SK-N-SH treated with all-trans-retinoic acid at 6 μM for 48 hours (cell line): ENCODE measurements at regions not wholly inside any gene's neighbourhood (a gene's known extent, or its start where the extent isn't known, plus 50 kb on each side); places are given as distances from the start of the nearest gene placed in this dataset.

Experiments used
- ATAC-seq: fragments of 200-7000 bp; cut with Tn5 transposase; 3 replicates; pipeline ENCODE4 v1.9.1; 2020; ENCODE audit warnings: mild to moderate bottlenecking, moderate library complexity
- CREB5 ChIP-seq: fragments of 250-450 bp; sonication (Bioruptor Pico); IDR thresholded peaks from 2 replicates; pipeline ENCODE4 v1.5.1; 2020; ENCODE audit warnings: low read depth, mild to moderate bottlenecking, moderate library complexity
- CSDC2 ChIP-seq: fragments of 250-450 bp; sonication (Bioruptor Pico); IDR thresholded peaks from 2 replicates; pipeline ENCODE4 v1.5.0; 2020; ENCODE audit warnings: mild to moderate bottlenecking, moderate library complexity
- GLIS3 ChIP-seq: fragments of 250-450 bp; sonication (Bioruptor Pico); IDR thresholded peaks from 2 replicates; pipeline ENCODE4 v1.5.0; 2020; ENCODE audit warnings: mild to moderate bottlenecking, moderate library complexity
- ISL1 ChIP-seq: fragments of 250-450 bp; sonication (Bioruptor Pico); IDR thresholded peaks from 2 replicates; pipeline ENCODE4 v2.1.2; 2022; ENCODE audit warnings: mild to moderate bottlenecking, moderate library complexity
- OSR1 ChIP-seq: fragments of 250-450 bp; sonication (Bioruptor Pico); IDR thresholded peaks from 2 replicates; pipeline ENCODE4 v1.8.0; 2022; ENCODE audit warnings: moderate library complexity, mild to moderate bottlenecking, inconsistent platforms
- PATZ1 ChIP-seq: fragments of 250-450 bp; sonication (Bioruptor Pico); IDR thresholded peaks from 2 replicates; pipeline ENCODE4 v1.8.0; 2020; ENCODE audit warnings: mild to moderate bottlenecking, moderate library complexity, borderline replicate concordance
- POU6F1 ChIP-seq: fragments of 250-450 bp; sonication (Bioruptor Pico); IDR thresholded peaks from 2 replicates; pipeline ENCODE4 v1.8.0; 2021; ENCODE audit warnings: low read depth, mild to moderate bottlenecking, moderate library complexity, borderline replicate concordance
- PPARA ChIP-seq: fragments of 250-450 bp; sonication (Bioruptor Pico); IDR thresholded peaks from 2 replicates; pipeline ENCODE4 v1.5.0; 2020; ENCODE audit warnings: mild to moderate bottlenecking, borderline replicate concordance
- RARB ChIP-seq: fragments of 250-450 bp; sonication (Bioruptor Pico); IDR thresholded peaks from 2 replicates; pipeline ENCODE4 v1.8.0; 2021; ENCODE audit warnings: mild to moderate bottlenecking, moderate library complexity
- TCF4 ChIP-seq: fragments of 250-450 bp; sonication (Bioruptor Pico); IDR thresholded peaks from 2 replicates; pipeline ENCODE4 v1.8.0; 2021; ENCODE audit warnings: mild to moderate bottlenecking, moderate library complexity, borderline replicate concordance
- TOX ChIP-seq: fragments of 250-450 bp; sonication (Bioruptor Pico); IDR thresholded peaks from 2 replicates; pipeline ENCODE4 v1.8.0; 2021; ENCODE audit warnings: mild to moderate bottlenecking, moderate library complexity, borderline replicate concordance
- TSHZ2 ChIP-seq: fragments of 250-450 bp; sonication (Bioruptor Pico); IDR thresholded peaks from 2 replicates; pipeline ENCODE4 v1.5.0; 2020; ENCODE audit warnings: mild to moderate bottlenecking, moderate library complexity
- ZFP3 ChIP-seq: fragments of 250-450 bp; sonication (Bioruptor Pico); IDR thresholded peaks from 2 replicates; pipeline ENCODE4 v1.5.0; 2020; ENCODE audit warnings: mild to moderate bottlenecking, moderate library complexity
- ZFP30 ChIP-seq: fragments of 450-650 bp; formaldehyde crosslinking; IDR thresholded peaks from 2 replicates; pipeline ENCODE4 v1.5.0; 2022; ENCODE audit warnings: mild to moderate bottlenecking, moderate library complexity
- ZNF565 ChIP-seq: fragments of 450-650 bp; formaldehyde crosslinking; conservative IDR thresholded peaks from 2 replicates; pipeline ENCODE4 v1.5.0; 2020; ENCODE audit warnings: low read depth, mild to moderate bottlenecking, moderate library complexity
- ZNF70 ChIP-seq: fragments of 450-650 bp; formaldehyde crosslinking; IDR thresholded peaks from 2 replicates; pipeline ENCODE4 v1.5.0; 2020; ENCODE audit warnings: mild to moderate bottlenecking, moderate library complexity
- ZNF8 ChIP-seq: fragments of 450-650 bp; formaldehyde crosslinking; IDR thresholded peaks from 2 replicates; pipeline ENCODE4 v1.5.0; 2020; ENCODE audit warnings: mild to moderate bottlenecking, moderate library complexity

GRCh38 chr18:25732862-25733261 is 357.6 kb downstream of the SS18 start:
- no peak for TF ChIP-seq ZFP30
- TF ChIP-seq, all 23 proteins: peak for 0
- ATAC-seq = no peak

DNA sequence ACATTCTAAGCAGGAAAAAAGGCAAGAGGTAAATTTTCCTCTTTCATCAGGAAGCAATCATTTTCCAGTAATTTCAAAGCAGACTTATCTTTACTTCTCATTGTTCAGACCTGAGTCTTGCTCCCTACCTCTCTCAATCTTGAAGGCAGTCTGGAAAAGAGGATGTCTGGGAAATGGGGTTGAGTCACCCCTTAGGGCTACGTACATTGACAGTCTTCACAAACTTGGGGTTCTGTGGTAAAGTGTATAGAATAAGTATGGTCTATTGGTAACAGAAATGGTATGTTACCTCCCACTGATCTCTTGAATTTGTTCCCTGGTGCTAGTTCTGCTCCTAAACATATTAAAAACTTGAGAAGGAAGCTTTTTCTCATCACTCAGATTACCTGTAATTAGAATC is 361.3 kb downstream of the SS18 start:
- TF ChIP-seq ZFP3 (CRISPR knock-in tag) (no peak), PATZ1 (no peak), RARB (CRISPR knock-in tag) (no peak), ZFP30 (no peak), CSDC2 (CRISPR knock-in tag) (no peak), OSR1 (no peak), TOX (no peak), TCF4 (CRISPR knock-in tag) (no peak), CREB5 (CRISPR knock-in tag) (no peak)
- no peak for ATAC-seq

GRCh38 chr18:25727281-25727985 is 363.0 kb downstream of the SS18 start:
- no peak for TF ChIP-seq GLIS3
- TF ChIP-seq TSHZ2 (CRISPR knock-in tag) = no peak
- TF ChIP-seq ZNF565 (CRISPR knock-in tag) = no peak
- no peak for TF ChIP-seq TCF4 (CRISPR knock-in tag)
- TF ChIP-seq OSR1 = no peak
- TF ChIP-seq ZFP3 (CRISPR knock-in tag) = no peak
- no peak for TF ChIP-seq CSDC2 (CRISPR knock-in tag)
- no peak for TF ChIP-seq ZNF70 (CRISPR knock-in tag)
- ATAC-seq = no peak

GRCh38 chr18:25726298-25726697 is 364.1 kb downstream of the SS18 start:
- TF ChIP-seq POU6F1 (CRISPR knock-in tag) (no peak), TSHZ2 (CRISPR knock-in tag) (no peak), CREB5 (CRISPR knock-in tag) (no peak), TOX (no peak), ZNF8 (CRISPR knock-in tag) (no peak), CSDC2 (CRISPR knock-in tag) (no peak), ISL1 (CRISPR knock-in tag) (no peak), ZNF70 (CRISPR knock-in tag) (no peak), RARB (CRISPR knock-in tag) (no peak), ZNF565 (CRISPR knock-in tag) (no peak), PPARA (CRISPR knock-in tag) (no peak)

More at GRCh38 chr18:25726298-25726697, 364.1 kb downstream of the SS18 start:
- ATAC-seq = peak; percentile 56
